ENCODE measurements at regions not wholly inside any gene's neighbourhood (a gene's known extent, or its start where the extent isn't known, plus 50 kb on each side); places are given as distances from the start of the nearest gene placed in this dataset.

GRCh38 chr18:78836838-78837237 lies 142.8 kb upstream of the SALL3 start:
- Histone ChIP-seq H3K36me3 (replicated peaks) (no peaks in the 10 kb centered on the region), H3K4me3 (no peak overlapping the region), H3K27me3 (ENCODE audit: low read depth) (no peaks in the 10 kb centered on the region), H3K4me1 (no peaks in the 10 kb centered on the region), H3K9me3 (no peaks in the 10 kb centered on the region)
- DNase-seq (ENCODE audit: low spot score in 2 of 2), result no peak
- in situ Hi-C loops (cut with MboI; ENCODE audit: low sequenced_read_pairs), result no loop called here

GRCh38 chr18:78837754-78838153 lies 141.9 kb upstream of the SALL3 start:
- no peaks in the 10 kb centered on the region for H3K4me1 ChIP-seq
- H3K36me3 ChIP-seq (replicated peaks), result no peaks in the 10 kb centered on the region
- no peaks in the 10 kb centered on the region for H3K9me3 ChIP-seq
- DNase-seq (ENCODE audit: low spot score in 2 of 2), result no peak
- no peak overlapping the region for H3K4me3 ChIP-seq
- in situ Hi-C loops (cut with MboI; ENCODE audit: low sequenced_read_pairs), result no loop called here
- H3K27me3 ChIP-seq (ENCODE audit: low read depth), result no peaks in the 10 kb centered on the region

GRCh38 chr18:78838183-78838582 lies 141.4 kb upstream of the SALL3 start:
- no peaks in the 10 kb centered on the region for H3K4me1 ChIP-seq
- H3K27me3 ChIP-seq (ENCODE audit: low read depth), result no peaks in the 10 kb centered on the region
- H3K9me3 ChIP-seq, result no peaks in the 10 kb centered on the region
- in situ Hi-C loops (cut with MboI; ENCODE audit: low sequenced_read_pairs), result no loop called here
- H3K36me3 ChIP-seq (replicated peaks), result no peaks in the 10 kb centered on the region
- no peak for DNase-seq (ENCODE audit: low spot score in 2 of 2)
- no peak overlapping the region for H3K4me3 ChIP-seq

DNA sequence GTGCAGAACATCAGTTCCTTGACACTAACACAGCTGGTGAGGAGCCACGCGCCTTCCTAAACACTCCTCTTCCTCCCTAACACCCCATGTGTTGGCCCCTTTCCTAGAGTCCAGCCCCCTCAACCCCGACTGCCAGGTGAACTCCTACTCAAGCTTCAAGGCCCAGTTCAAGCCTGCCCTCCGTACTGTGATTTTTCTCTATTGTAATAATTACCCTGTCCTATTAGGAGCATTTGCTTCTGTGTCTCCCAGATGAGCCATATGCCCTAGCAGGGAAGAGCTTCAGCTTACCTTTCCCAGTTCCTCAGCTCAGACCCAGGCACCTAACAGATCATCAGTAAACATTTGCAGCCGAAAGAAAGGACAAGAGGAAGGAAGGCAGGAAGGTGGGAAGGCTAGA lies 130.6 kb upstream of the SALL3 start:
- H3K36me3 ChIP-seq (replicated peaks), result no peaks in the 10 kb centered on the region
- in situ Hi-C loops (cut with MboI; ENCODE audit: low sequenced_read_pairs), result no loop called here
- H3K4me1 ChIP-seq, result no peaks in the 10 kb centered on the region
- no peak overlapping the region for H3K4me3 ChIP-seq
- no peaks in the 10 kb centered on the region for H3K27me3 ChIP-seq (ENCODE audit: low read depth)
- H3K9me3 ChIP-seq, result 0 out of 2 replicates have a peak, but pooled peaks cover 2% of the 10 kb centered on the region
- DNase-seq (ENCODE audit: low spot score in 2 of 2), result no peak

DNA sequence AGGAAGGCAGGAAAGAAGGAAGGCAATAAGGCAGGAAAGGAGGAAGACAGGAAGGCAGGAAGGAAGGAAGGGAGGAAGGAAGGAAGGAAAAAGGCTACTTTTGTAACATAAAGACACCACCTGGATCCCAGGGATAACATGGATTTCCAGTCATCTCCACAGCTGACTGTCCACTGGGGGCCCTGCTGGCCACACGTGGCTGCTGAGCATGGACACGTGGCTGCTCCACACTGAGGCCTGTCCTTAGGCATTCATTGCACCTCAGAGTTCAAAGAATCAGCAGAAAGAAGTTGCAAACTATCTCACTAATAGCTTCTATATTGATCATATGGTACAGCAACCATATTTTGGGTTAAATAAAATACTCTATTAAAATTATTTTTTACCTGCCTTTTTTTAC lies 130.2 kb upstream of the SALL3 start:
- no peaks in the 10 kb centered on the region for H3K36me3 ChIP-seq (replicated peaks)
- H3K4me3 ChIP-seq, result no peak overlapping the region
- DNase-seq (ENCODE audit: low spot score in 2 of 2), result no peak
- 0 out of 2 replicates have a peak, but pooled peaks cover 2% of the 10 kb centered on the region for H3K9me3 ChIP-seq
- H3K4me1 ChIP-seq, result no peaks in the 10 kb centered on the region
- in situ Hi-C loops (cut with MboI; ENCODE audit: low sequenced_read_pairs), result no loop called here
- no peaks in the 10 kb centered on the region for H3K27me3 ChIP-seq (ENCODE audit: low read depth)

DNA sequence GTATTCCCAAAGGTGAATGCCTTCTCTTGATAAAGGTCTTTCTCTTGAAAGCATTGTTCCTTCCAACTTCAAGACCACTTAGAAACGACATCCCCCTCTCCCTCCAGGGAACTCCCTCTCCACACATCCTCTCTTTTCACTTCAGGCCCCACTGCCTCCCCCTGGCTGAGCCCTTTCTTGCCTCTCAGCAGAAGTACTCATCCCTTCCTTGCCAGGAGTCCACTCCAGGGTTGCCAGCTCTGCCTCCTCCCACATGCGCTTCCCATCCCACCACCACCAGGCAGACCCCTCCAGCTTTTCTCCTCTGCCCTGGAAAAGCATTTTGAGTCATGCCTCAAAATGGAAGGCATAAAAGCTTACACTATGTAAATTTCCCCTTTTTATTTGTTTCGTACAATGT lies 126.3 kb upstream of the SALL3 start:
- no peak for DNase-seq (ENCODE audit: low spot score in 2 of 2)
- Histone ChIP-seq H3K36me3 (replicated peaks) (no peaks in the 10 kb centered on the region), H3K27me3 (ENCODE audit: low read depth) (no peaks in the 10 kb centered on the region), H3K9me3 (no peaks in the 10 kb centered on the region), H3K4me1 (no peaks in the 10 kb centered on the region), H3K4me3 (no peak overlapping the region)
- in situ Hi-C loops (cut with MboI; ENCODE audit: low sequenced_read_pairs), result no loop called here

GRCh38 chr18:78855188-78855587 lies 124.4 kb upstream of the SALL3 start:
- Histone ChIP-seq H3K9me3 (no peaks in the 10 kb centered on the region), H3K4me3 (no peak overlapping the region), H3K27me3 (ENCODE audit: low read depth) (no peaks in the 10 kb centered on the region), H3K4me1 (no peaks in the 10 kb centered on the region), H3K36me3 (replicated peaks) (no peaks in the 10 kb centered on the region)
- DNase-seq (ENCODE audit: low spot score in 2 of 2), result no peak
- in situ Hi-C loops (cut with MboI; ENCODE audit: low sequenced_read_pairs), result no loop called here

GRCh38 chr18:78856569-78857313 lies 122.9 kb upstream of the SALL3 start:
- Histone ChIP-seq H3K4me1 (no peaks in the 10 kb centered on the region), H3K36me3 (replicated peaks) (no peaks in the 10 kb centered on the region), H3K4me3 (no peak overlapping the region), H3K9me3 (no peaks in the 10 kb centered on the region), H3K27me3 (ENCODE audit: low read depth) (no peaks in the 10 kb centered on the region)
- DNase-seq (ENCODE audit: low spot score in 2 of 2), result no peak
- in situ Hi-C loops (cut with MboI; ENCODE audit: low sequenced_read_pairs), result no loop called here

DNA sequence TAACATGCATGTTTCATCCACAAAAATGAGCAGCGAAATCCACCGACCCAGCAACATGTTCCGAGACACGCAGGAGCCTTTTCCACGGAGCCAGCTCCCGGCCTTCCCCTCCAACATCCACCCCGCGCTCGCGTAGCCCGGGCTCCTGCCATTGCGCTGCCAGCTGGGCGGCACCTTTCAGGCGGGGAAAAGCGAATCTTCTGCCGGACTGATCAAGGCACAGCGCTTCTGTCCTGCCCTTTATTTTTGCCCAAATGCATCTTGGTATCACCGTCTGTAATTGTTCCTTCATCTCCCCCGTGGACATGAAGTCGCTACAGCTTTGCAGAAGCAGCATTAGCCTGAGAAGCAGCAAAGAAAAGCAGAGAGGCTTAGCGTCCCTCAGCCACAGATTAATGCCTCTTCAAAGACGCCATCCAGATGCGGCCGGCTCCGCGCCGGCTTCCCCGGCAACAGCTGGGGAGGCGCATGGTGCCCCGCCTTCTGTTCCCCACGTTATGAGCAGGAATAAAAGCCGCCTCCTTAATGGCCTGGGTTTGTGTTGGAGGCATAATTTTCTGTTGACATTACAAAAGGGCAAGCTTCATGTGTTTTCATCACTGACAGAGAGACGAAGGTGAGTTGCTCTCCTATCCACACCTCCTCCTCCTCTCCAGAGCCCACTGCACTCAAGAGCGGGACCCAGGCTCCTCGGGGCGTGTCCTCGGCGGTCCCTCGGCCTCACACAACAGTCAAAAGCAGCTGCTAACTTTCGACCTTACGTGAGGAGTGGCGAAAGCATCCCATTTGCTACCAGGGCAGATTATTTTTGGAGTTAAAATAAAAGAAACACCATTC lies 122.1 kb upstream of the SALL3 start:
- Histone ChIP-seq H3K4me3 (no peak overlapping the region), H3K4me1 (no peaks in the 10 kb centered on the region), H3K9me3 (no peaks in the 10 kb centered on the region), H3K27me3 (ENCODE audit: low read depth) (no peaks in the 10 kb centered on the region), H3K36me3 (replicated peaks) (no peaks in the 10 kb centered on the region)
- DNase-seq (ENCODE audit: low spot score in 2 of 2), result no peak
- in situ Hi-C loops (cut with MboI; ENCODE audit: low sequenced_read_pairs), result no loop called here

DNA sequence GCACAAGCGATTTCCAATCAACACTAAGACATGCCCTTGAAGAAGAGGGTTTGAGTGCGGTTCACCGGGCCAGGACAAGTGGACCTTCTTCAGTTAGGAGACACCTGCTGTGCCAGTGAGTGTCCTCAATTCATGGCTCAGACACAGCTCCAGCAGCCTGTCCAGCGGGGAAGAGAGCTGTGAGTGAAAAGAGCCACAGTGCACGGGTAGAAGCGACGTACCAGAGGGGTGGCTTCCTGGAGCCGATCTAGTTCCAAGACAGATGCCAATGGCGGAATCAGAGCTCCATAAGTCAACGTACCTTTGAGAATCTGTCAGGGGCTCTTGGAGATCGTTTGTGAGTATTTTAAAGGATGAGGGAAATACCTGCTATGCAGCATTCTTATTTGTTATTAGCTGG lies 119.9 kb upstream of the SALL3 start:
- H3K4me3 ChIP-seq, result no peak overlapping the region
- no peaks in the 10 kb centered on the region for H3K4me1 ChIP-seq
- no peaks in the 10 kb centered on the region for H3K9me3 ChIP-seq
- no peak for DNase-seq (ENCODE audit: low spot score in 2 of 2)
- no peaks in the 10 kb centered on the region for H3K27me3 ChIP-seq (ENCODE audit: low read depth)
- no peaks in the 10 kb centered on the region for H3K36me3 ChIP-seq (replicated peaks)
- in situ Hi-C loops (cut with MboI; ENCODE audit: low sequenced_read_pairs), result no loop called here

GRCh38 chr18:78860117-78860516 lies 119.5 kb upstream of the SALL3 start:
- Histone ChIP-seq H3K27me3 (ENCODE audit: low read depth) (no peaks in the 10 kb centered on the region), H3K4me3 (no peak overlapping the region), H3K9me3 (no peaks in the 10 kb centered on the region), H3K36me3 (replicated peaks) (no peaks in the 10 kb centered on the region), H3K4me1 (no peaks in the 10 kb centered on the region)
- in situ Hi-C loops (cut with MboI; ENCODE audit: low sequenced_read_pairs), result no loop called here
- DNase-seq (ENCODE audit: low spot score in 2 of 2), result no peak

GRCh38 chr18:78861116-78861515 lies 118.5 kb upstream of the SALL3 start:
- H3K27me3 ChIP-seq (ENCODE audit: low read depth), result no peaks in the 10 kb centered on the region
- no peaks in the 10 kb centered on the region for H3K36me3 ChIP-seq (replicated peaks)
- no peaks in the 10 kb centered on the region for H3K9me3 ChIP-seq
- no peaks in the 10 kb centered on the region for H3K4me1 ChIP-seq
- DNase-seq (ENCODE audit: low spot score in 2 of 2), result no peak
- no peak overlapping the region for H3K4me3 ChIP-seq
- in situ Hi-C loops (cut with MboI; ENCODE audit: low sequenced_read_pairs), result no loop called here

GRCh38 chr18:78861706-78862105 lies 117.9 kb upstream of the SALL3 start:
- H3K27me3 ChIP-seq (ENCODE audit: low read depth), result no peaks in the 10 kb centered on the region
- in situ Hi-C loops (cut with MboI; ENCODE audit: low sequenced_read_pairs), result no loop called here
- no peak for DNase-seq (ENCODE audit: low spot score in 2 of 2)

DNA sequence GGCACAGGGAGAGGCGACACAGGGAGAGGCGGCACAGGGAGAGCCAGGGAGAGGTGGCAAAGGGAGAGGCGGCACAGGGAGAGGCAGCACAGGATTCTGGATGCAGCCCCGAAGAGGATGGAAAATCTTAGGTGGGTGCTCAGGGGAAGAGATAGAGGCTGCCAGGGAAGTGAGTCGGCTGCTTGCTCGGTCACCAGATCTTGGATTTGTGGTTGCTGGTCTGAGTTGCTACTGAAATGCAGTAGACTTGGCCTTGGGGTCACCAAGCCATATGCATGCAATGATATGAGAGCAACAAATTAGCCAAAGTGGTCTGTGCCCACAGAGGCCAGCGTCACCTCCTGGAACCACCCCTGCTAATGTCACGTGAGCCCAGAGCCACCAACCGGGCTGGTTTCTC lies 117.2 kb upstream of the SALL3 start:
- in situ Hi-C loops (cut with MboI; ENCODE audit: low sequenced_read_pairs), result no loop called here
- Histone ChIP-seq H3K4me3 (no peak overlapping the region), H3K27me3 (ENCODE audit: low read depth) (no peaks in the 10 kb centered on the region)

More at GRCh38 chr18:78861706-78862105, 117.9 kb upstream of the SALL3 start:
- Histone ChIP-seq H3K4me1 (no peaks in the 10 kb centered on the region), H3K9me3 (no peaks in the 10 kb centered on the region), H3K4me3 (no peak overlapping the region), H3K36me3 (replicated peaks) (no peaks in the 10 kb centered on the region)

More for the DNA sequence above, 117.2 kb upstream of the SALL3 start:
- H3K9me3 ChIP-seq, result no peaks in the 10 kb centered on the region
- no peak for DNase-seq (ENCODE audit: low spot score in 2 of 2)
- no peaks in the 10 kb centered on the region for H3K36me3 ChIP-seq (replicated peaks)
- H3K4me1 ChIP-seq, result no peaks in the 10 kb centered on the region
